ENCODE measurements at regions not wholly inside any gene's neighbourhood (a gene's known extent, or its start where the extent isn't known, plus 50 kb on each side); places are given as distances from the start of the nearest gene placed in this dataset.

DNA sequence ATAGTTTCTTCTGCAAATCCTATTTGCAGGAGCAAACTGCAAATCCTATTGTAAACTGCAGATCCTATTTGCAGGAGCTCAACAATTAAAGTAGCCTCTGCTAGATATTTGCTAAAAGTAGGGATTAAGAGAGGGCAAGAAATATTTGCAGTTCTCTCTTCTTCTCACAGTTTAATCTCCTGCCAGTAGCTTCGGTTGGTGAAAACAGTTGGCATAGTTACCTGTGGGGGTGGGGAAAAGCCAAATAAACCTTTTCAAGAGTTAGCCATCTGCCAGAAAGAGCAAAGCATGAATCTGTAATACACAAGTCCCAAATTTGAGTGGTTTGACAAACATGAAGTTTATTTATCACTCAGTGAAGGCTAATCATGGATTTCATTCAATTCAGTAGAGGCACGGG is 942.5 kb downstream of the JRKL start (continued):
- TF ChIP-seq, protein P1, sequence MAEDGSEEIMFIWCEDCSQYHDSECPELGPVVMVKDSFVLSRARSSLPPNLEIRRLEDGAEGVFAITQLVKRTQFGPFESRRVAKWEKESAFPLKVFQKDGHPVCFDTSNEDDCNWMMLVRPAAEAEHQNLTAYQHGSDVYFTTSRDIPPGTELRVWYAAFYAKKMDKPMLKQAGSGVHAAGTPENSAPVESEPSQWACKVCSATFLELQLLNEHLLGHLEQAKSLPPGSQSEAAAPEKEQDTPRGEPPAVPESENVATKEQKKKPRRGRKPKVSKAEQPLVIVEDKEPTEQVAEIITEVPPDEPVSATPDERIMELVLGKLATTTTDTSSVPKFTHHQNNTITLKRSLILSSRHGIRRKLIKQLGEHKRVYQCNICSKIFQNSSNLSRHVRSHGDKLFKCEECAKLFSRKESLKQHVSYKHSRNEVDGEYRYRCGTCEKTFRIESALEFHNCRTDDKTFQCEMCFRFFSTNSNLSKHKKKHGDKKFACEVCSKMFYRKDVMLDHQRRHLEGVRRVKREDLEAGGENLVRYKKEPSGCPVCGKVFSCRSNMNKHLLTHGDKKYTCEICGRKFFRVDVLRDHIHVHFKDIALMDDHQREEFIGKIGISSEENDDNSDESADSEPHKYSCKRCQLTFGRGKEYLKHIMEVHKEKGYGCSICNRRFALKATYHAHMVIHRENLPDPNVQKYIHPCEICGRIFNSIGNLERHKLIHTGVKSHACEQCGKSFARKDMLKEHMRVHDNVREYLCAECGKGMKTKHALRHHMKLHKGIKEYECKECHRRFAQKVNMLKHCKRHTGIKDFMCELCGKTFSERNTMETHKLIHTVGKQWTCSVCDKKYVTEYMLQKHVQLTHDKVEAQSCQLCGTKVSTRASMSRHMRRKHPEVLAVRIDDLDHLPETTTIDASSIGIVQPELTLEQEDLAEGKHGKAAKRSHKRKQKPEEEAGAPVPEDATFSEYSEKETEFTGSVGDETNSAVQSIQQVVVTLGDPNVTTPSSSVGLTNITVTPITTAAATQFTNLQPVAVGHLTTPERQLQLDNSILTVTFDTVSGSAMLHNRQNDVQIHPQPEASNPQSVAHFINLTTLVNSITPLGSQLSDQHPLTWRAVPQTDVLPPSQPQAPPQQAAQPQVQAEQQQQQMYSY (CRISPR knock-in tag; IDR thresholded peaks at IDR 0.05) = no peak
- TF ChIP-seq EED (IDR thresholded peaks at IDR 0.05; ENCODE audit: low read depth) (no peak), FOS (IDR thresholded peaks at IDR 0.05; ENCODE audit: borderline replicate concordance, extremely low read depth, insufficient read length) (no peak), ZNF622 (IDR thresholded peaks at IDR 0.05) (no peak)

DNA sequence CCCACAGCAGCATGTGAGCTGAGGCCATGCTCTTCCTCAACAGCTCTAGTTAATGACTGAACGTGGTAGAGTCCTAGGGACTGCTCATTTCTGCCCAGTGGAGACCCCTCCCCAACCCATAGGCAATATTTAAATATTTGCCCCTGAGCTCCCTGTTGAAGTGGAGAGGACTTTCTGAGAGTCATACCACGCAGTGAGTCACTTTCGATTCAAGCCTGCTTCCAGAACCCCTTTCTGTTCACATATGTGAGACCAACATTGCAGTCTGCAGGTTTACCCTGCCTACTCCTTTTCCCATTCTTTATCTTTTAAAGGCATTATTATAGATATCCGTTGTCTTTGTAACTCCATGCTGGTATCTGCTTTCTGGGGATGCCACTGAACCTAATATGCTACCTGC is 946.3 kb downstream of the JRKL start:
- 0% methylated on average over 4 of the region's 4 CpGs for WGBS (ENCODE audit: insufficient coverage, insufficient replicate concordance, low lambda C conversion rate, missing lambda C conversion rate)
- no peak overlapping the region for H2AFZ ChIP-seq (ENCODE audit: control insufficient read depth, low read depth, low read length)
- no peaks in the 10 kb centered on the region for H4K20me1 ChIP-seq (ENCODE audit: control insufficient read depth, insufficient read depth)
- SMC1A ChIA-PET (ENCODE audit: uncharacterized antibody, unreplicated experiment) = no interaction called here
- H3K27me3 ChIP-seq (replicated peaks in 1 of 2; ENCODE audit: control insufficient read depth in 2 of 2, insufficient read depth in 2 of 2, low read length in 1 of 2) = no peaks in the 10 kb centered on the region
- CTCF ChIA-PET = no interaction called here
- in situ Hi-C loops (cut with MboI) = no loop called here
- ATAC-seq = no peak
- no peaks in the 10 kb centered on the region for H3K4me1 ChIP-seq (ENCODE audit: control insufficient read depth, insufficient read depth, low read length)
- BruUV-seq (replicated peaks) = no TSS peak
- H3K4me3 ChIP-seq = no peak overlapping the region
- no peak for FAIRE-seq
- H3K27ac ChIP-seq (ENCODE audit: control insufficient read depth, insufficient read depth) = no peak overlapping the region
- DNase-seq (ENCODE audit: low read depth, low spot score) = no peak
- intact Hi-C loops (cut with micrococcal nuclease; ENCODE audit: unreplicated experiment) = no loop called here
- no peaks in the 10 kb centered on the region for H3K36me3 ChIP-seq (ENCODE audit: control insufficient read depth in 2 of 2, insufficient read depth in 2 of 2, low read length in 1 of 2)
- H3K4me2 ChIP-seq (ENCODE audit: control insufficient read depth, insufficient read depth) = no peak overlapping the region
- no peaks in the 10 kb centered on the region for H3K79me2 ChIP-seq (ENCODE audit: control insufficient read depth, insufficient read depth, low read length)
- H3K9me3 ChIP-seq (replicated peaks; ENCODE audit: control insufficient read depth, insufficient read depth, low read length) = no peaks in the 10 kb centered on the region
- no peak overlapping the region for H3K9ac ChIP-seq (ENCODE audit: control insufficient read depth, insufficient read depth, low read length)
- POLR2A ChIA-PET = no interaction called here
- RAD21 ChIA-PET (ENCODE audit: unreplicated experiment) = no interaction called here
- TF ChIP-seq RBBP5 (conservative IDR thresholded peaks at IDR 0.05) (no peak), CBX3 (IDR thresholded peaks at IDR 0.05; ENCODE audit: borderline replicate concordance, low read depth) (no peak), ZBED1 (IDR thresholded peaks at IDR 0.05; ENCODE audit: borderline replicate concordance) (no peak), SPI1 (IDR thresholded peaks at IDR 0.05; ENCODE audit: borderline replicate concordance, insufficient read depth, low read depth, low read length) (no peak), ASH2L (IDR thresholded peaks at IDR 0.05; ENCODE audit: borderline replicate concordance, low read depth) (no peak)
- TF ChIP-seq, protein P2, sequence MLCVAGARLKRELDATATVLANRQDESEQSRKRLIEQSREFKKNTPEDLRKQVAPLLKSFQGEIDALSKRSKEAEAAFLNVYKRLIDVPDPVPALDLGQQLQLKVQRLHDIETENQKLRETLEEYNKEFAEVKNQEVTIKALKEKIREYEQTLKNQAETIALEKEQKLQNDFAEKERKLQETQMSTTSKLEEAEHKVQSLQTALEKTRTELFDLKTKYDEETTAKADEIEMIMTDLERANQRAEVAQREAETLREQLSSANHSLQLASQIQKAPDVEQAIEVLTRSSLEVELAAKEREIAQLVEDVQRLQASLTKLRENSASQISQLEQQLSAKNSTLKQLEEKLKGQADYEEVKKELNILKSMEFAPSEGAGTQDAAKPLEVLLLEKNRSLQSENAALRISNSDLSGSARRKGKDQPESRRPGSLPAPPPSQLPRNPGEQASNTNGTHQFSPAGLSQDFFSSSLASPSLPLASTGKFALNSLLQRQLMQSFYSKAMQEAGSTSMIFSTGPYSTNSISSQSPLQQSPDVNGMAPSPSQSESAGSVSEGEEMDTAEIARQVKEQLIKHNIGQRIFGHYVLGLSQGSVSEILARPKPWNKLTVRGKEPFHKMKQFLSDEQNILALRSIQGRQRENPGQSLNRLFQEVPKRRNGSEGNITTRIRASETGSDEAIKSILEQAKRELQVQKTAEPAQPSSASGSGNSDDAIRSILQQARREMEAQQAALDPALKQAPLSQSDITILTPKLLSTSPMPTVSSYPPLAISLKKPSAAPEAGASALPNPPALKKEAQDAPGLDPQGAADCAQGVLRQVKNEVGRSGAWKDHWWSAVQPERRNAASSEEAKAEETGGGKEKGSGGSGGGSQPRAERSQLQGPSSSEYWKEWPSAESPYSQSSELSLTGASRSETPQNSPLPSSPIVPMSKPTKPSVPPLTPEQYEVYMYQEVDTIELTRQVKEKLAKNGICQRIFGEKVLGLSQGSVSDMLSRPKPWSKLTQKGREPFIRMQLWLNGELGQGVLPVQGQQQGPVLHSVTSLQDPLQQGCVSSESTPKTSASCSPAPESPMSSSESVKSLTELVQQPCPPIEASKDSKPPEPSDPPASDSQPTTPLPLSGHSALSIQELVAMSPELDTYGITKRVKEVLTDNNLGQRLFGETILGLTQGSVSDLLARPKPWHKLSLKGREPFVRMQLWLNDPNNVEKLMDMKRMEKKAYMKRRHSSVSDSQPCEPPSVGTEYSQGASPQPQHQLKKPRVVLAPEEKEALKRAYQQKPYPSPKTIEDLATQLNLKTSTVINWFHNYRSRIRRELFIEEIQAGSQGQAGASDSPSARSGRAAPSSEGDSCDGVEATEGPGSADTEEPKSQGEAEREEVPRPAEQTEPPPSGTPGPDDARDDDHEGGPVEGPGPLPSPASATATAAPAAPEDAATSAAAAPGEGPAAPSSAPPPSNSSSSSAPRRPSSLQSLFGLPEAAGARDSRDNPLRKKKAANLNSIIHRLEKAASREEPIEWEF (IDR thresholded peaks at IDR 0.05; ENCODE audit: insufficient replicate concordance, low read depth, low read length) = no peak
- TF ChIP-seq, protein P3, sequence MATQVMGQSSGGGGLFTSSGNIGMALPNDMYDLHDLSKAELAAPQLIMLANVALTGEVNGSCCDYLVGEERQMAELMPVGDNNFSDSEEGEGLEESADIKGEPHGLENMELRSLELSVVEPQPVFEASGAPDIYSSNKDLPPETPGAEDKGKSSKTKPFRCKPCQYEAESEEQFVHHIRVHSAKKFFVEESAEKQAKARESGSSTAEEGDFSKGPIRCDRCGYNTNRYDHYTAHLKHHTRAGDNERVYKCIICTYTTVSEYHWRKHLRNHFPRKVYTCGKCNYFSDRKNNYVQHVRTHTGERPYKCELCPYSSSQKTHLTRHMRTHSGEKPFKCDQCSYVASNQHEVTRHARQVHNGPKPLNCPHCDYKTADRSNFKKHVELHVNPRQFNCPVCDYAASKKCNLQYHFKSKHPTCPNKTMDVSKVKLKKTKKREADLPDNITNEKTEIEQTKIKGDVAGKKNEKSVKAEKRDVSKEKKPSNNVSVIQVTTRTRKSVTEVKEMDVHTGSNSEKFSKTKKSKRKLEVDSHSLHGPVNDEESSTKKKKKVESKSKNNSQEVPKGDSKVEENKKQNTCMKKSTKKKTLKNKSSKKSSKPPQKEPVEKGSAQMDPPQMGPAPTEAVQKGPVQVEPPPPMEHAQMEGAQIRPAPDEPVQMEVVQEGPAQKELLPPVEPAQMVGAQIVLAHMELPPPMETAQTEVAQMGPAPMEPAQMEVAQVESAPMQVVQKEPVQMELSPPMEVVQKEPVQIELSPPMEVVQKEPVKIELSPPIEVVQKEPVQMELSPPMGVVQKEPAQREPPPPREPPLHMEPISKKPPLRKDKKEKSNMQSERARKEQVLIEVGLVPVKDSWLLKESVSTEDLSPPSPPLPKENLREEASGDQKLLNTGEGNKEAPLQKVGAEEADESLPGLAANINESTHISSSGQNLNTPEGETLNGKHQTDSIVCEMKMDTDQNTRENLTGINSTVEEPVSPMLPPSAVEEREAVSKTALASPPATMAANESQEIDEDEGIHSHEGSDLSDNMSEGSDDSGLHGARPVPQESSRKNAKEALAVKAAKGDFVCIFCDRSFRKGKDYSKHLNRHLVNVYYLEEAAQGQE (IDR thresholded peaks at IDR 0.05; ENCODE audit: low read depth, low read length) = no peak

Data from GM12878 (cell line).